Keratinocyte (primary cell): ENCODE measurements at regions not wholly inside any gene's neighbourhood (a gene's known extent, or its start where the extent isn't known, plus 50 kb on each side); places are given as distances from the start of the nearest gene placed in this dataset.

ENCODE experiments used
- CTCF ChIP-seq, 3 experiments: IDR thresholded peaks in 1 of 3; conservative IDR thresholded peaks in 1 of 3; optimal IDR thresholded peaks in 1 of 3; 2 replicates in 2 of 3; 3 replicates in 1 of 3; pipeline versions ENCODE3 to v1.5.1; 2011; ENCODE audit warnings: low read length in 3 of 3, mild to moderate bottlenecking in 3 of 3, moderate library complexity in 2 of 3, control low read depth in 1 of 3, inconsistent platforms in 1 of 3; ENCODE audit not compliant: insufficient read depth in 2 of 3; ENCODE audit errors: extremely low read depth in 1 of 3
- EZH2 ChIP-seq: IDR thresholded peaks from one replicate; pipeline ENCODE4 v1.6.1; 2012; ENCODE audit warnings: inconsistent platforms, mild to moderate bottlenecking, low read length, moderate library complexity

GRCh38 chr2:111519071-111519470 is 364.9 kb downstream of the ANAPC1 start:
- TF ChIP-seq EZH2 (no peak), CTCF (optimal IDR thresholded peaks at IDR 0.05 in 1 of 3, IDR thresholded peaks at IDR 0.05 in 1 of 3, conservative IDR thresholded peaks at IDR 0.05 in 1 of 3; ENCODE audit: extremely low read depth in 1 of 3, insufficient read depth in 2 of 3, low read length in 3 of 3) (no peak)
